ENCODE measurements at regions not wholly inside any gene's neighbourhood (a gene's known extent, or its start where the extent isn't known, plus 50 kb on each side); places are given as distances from the start of the nearest gene placed in this dataset.

DNA sequence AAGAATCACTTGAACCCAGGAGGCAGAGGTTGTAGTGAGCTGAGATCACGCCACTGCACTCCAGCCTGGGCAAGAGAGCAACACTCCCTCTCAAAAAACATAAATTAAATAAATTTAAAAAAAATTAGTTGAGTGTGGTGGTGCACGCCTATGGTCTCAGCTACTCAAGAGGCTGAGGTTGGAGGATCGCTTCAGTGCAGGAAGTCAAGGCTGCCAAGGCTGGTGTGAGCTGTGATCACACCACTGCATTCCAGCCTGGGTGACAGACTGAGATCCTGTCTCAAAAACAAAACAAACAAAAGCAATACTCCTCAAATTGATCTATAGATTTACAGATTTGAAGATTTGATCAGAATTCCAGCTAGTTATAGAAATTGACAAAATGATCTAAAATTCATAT is 92.7 kb upstream of the RESF1 start:
- no peak for DNase-seq

DNA sequence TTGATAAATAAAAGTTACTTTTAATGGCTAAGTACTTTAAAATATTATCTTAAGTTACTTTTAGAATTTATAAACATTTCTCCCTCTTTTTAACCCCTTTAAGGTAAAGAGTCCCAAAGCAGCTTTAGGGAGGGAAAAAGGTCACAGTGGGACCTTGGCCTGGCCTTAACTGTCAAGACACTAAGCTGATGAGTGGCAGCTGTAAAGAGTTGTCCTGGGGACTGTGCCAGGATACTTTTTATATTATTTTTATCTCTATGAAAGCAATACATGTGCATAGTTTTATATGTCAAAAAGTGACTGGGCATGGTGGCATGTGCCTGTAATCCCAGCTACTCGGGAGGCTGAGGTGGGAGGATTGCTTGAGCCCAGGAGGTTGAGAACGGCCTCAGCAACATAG is 94.2 kb upstream of the RESF1 start:
- no peak for DNase-seq

DNA sequence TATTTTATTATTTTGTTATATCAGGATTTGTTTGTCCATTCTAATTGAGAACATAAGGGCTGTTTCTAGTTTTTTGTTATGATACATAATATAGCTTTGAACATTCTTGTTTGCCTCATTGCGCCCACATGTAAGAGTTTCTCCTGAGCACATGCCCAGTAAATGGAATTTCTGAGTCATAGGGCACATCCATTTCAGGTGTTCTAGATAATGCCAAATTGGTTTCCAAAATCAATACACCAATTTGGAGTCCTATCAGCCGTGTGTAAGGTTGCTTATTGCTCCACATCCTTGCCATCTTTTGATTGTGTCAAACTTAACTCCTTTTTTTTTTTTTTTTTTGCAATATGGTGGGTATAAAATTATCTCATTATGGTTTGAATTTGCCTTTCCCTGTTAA is 97.9 kb upstream of the RESF1 start:
- DNase-seq, result no peak

DNA sequence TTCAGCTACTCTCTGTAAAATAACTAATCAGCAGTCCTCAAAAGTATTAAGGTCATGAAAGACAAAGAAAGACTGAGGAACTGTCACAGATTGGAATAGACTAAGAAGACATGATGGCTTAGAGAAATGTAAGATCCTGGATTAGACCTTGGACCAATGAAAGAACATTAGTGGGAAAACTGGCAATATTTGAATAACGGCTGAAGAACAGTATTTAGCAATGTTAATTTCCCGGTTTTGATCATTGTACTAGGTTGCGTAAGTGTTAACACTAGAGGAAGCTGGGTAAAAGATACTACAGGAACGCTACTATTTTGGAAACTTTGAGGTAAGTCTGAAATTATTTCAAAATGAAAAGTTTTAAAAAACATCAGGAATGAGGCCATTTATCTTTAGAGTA is 98.8 kb upstream of the RESF1 start:
- no peak for DNase-seq

DNA sequence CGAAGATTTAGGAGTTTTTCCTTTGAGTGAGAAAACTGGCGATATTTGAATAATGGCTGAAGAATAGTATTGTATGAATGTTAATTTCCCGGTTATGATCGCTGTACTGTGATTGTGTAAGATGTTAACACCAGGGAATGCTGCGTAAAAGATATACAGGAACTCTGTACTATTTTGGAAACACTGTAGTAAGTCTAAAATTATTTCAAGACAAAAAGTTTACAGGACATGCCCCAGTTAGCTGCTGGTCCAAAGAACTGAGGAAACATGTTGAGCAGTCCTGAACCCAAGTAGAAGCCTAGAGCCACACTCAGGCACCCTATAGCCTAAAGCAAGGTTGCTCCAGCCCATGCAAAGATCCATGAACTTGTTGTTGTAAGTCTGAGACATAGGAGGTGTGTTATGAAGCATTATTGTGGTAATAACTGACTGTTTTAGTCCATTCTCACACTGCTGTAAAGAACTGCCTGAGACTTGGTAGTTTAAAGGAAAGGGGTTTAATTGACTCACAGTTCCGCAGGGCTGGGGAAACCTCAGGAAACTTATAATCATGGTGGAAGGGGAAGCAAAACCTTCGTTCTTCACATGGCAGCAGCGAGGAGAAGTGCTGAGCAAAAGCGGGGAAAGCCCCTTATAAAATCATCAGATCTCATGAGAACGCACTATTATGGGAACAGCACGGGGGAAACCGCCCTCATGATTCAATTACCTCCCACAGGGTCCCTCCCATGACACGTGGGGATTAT is 99.8 kb upstream of the RESF1 start:
- DNase-seq, result no peak

DNA sequence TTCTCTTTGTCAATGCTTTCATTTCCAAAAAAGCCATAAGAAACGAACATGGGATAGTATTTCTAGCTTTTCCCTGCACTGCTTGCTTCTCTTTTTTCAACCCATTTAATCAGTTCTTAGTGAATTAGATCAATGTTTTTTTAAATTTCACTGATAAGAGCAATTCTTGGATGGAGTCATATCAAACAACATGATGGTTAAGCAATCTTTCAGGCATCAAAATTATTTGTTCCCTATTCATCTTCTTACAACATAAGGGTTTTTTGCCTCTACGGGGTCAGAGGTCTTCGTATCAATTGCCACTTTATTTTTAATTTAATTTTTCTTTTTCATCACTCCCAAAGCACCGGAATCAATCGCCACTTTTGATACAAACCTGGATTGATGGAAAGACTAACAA is 103.8 kb upstream of the RESF1 start:
- DNase-seq, result no peak

DNA sequence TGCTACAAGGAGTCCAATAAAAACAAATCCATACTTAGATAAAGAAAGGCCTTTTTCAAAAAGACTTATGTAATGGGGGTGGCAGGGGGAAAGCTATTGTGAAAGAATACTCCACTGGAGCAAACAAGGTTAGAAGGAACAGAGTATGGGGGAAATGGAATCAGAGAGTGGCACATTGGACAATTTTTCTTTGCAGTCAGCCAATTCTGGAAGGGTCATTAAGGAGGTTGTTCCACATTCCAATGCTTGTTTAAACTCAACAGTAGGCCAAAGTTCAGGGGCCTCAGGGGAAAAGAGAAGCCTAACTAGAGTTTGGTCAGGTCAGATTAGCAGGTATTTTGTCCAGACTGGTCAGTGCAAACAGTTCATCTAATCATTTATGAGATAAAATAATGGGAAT is 105.2 kb upstream of the RESF1 start:
- DNase-seq, result no peak

DNA sequence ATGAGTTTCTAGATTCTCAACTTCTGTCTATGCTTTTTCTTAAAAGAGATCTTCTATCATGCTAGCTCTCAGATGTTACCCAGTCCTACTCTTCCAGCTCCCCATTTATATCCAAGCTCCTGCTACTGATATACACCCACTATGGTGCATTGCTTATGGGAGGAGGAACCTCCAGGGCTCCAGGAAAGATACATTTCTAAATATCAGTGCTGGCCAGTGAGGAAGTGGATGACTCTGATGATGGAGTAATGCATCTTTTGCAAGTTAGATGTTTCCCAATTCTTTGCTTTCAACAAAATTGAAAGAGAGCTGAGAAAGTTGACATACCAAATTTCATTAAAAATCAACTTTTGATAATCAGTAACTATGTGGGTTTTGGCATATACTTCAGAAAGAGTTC is 105.7 kb upstream of the RESF1 start:
- no peak for DNase-seq

DNA sequence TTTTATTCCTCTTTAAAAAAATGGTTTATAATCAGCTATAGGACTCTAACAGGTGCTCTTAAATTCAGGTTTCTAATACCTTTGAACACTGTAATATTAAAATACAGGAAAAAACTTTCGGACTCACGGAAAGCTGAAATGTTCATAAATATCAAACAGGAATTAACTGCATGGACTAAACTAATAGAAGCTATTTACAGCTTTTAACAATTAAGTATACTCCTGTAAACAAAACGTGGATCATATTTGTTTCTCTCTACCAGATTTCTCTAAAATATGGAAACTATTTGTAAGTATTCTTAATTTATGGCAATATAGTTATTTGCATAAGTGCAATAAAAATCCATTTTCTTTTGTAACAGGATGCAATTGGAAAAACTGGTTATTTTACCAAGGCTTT is 108.9 kb upstream of the RESF1 start:
- no peak for DNase-seq

DNA sequence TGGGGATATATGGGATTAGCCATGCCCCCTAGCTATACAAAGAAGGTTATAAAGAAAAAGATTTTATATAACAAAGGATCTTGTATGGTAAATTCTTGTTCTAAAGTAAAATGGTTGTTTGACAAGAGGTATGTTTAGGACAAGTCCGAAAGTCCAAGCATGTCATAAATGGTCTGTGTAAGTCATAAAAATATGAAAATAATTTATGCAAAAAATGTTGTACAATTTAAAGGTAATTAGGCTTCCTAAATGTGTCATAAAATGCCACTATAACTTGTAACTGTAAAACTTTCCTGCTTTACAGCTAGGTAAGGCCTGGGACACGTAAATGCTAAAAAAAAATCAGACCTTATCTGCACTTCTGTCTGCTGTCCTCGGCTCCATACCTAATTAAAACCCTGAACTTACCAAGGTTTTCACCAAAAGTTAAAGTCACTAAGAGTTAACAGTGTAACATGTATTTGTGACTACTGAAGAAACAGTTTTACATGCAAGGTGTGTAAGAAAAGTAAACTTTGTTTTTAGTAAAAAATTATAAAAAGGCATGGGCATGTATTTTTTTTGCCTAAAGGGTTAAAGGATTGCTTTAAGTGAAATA is 110.0 kb upstream of the RESF1 start:
- no peak for DNase-seq

DNA sequence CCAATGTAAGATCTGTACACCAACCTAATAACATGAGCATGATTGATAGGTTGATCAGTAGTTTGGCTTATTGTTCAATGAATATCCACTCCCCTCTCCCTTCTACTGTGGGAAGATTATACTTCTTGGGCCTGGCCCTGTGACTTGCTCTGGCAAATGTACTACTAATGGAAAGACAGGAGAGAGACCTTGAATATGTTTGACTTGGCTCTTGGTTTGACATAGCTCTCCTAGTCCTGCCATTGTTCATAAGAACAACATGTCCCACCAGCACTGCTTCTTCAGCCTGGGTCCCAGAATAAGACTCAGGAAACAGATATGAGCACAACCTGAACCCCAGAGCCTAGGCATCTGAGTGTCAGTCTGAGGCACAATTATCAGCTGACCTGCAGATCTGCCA is 112.8 kb upstream of the RESF1 start:
- no peak for DNase-seq

DNA sequence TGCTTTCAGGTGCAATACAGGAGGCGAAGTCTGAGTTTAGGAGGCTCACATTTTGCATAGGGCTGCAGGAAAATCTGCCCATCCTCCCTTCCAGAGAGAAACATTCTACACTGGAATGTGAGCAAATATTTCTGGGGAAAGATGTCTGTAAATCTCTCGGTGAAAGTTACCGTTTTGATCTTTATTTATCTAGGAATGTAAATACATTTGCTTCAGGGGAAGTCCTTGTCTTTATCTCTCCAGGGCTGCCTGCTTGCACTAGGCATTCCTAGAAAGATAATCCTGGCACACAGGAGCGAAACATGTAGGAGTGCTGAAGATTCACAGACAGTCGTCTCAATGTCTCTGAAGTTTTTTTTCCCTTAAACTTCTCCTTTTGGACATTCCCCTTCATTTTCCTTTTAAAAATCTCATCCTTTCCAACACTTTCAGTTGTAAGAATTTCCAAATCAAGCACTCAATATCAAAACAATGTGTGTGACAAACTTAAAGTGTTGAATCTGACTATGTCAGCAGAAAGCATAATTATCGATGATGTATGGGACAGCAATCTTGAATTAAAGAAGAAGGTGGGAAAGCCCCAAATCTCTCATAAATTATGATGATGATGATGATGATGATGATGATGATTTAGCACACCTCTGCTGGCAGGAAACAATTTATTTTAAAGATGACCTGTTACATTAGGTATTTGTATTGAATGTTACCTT is 113.4 kb upstream of the RESF1 start:
- DNase-seq, result no peak

DNA sequence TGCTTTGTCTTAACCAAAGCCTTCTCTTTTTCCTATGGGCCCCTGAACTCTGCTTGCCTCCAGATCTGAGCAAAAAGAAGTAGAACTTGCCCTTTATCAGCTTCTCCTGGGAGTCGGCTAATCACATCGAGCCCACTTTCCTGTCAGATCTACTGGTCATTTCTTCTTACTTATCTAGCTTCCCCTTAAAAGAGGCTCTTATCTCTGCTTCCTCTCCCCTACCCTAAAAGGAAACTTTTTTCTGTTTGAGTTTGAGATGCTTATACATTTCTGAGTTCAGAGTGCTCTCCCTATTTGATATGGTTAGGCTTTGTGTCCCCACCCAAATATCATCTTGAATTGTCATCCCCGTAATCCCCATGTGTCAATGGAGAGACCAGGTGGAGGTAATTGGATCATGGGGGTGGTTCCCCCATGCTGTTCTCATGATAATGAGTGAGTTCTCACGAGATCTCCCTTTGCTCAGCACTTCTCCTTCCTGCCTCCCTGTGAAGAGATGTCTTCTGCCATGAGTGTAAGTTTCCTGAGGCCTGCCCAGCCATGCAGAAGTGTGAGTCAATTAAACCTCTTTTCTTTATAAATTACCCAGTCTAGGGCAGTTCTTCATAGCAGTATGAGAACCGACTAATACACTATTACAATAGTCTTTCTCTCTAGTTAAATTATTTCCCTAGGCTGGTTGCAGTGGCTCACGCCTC is 114.7 kb upstream of the AMN1 start:
- DNase-seq, result no peak

DNA sequence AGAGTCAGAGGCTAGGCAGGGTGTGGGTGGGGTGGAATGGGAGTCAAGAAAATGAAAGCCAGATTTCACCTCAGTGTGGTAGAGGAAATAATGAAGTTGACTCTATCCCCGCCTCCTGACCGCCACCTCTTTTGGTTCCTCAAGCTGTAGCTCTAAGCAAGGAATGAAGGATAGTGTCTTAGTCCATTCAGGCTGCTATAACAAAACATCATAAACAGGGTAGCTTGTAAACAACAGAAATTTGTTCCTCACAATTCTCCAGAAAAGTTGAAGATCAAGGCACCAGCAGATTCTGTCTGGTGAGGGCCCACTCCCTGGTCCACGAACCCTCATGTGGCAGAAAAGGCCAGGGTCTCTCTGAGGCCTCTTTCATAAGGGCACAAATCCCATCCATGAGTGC is 109.1 kb upstream of the AMN1 start:
- no peak for DNase-seq

DNA sequence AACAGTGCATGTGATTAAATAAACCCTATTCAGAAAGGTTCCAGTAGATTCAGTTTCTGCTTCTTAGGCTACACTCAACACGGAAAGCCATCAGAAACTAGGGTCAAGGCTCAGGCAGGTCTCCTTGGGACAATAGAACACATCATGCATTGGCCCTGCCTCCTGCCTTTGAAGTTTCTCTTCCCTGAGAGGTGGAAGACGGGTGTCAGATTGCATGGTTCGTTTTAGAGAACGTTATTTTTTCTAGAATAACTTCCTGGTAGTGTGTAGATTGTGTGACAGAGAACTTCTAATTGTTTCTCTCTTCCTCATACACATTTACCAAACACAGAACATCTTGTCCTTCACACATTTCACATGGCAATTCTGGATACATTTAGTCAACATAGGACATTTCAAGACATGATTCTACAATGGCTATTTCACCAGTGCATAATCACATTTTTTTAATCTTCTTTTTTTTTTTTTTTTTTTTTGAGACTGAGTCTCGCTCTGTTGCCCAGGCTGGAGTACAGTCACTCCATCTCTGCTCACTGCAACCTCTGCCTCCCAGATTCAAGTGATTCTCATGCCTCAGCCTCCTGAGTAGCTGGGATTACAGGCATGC is 106.6 kb upstream of the AMN1 start:
- DNase-seq, result no peak

DNA sequence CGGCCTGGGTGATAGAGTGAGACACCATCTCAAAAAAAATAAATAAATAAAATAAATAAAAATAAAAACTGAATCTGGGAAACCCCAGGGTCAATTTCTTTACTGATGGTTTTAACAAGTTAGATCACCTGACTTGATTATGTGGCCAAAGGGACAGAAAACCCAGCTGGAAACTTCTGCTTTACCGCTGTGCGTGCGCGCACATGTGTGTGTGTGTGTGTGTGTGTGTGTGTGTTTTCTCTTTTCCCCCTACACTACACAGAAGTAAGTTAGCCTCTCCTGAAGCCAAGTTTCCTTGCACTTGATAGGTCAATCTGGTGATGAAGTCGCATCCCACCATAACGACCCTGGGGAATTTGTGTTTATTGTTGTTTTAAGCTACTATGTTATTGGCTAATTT is 105.3 kb upstream of the AMN1 start:
- no peak for DNase-seq

DNA sequence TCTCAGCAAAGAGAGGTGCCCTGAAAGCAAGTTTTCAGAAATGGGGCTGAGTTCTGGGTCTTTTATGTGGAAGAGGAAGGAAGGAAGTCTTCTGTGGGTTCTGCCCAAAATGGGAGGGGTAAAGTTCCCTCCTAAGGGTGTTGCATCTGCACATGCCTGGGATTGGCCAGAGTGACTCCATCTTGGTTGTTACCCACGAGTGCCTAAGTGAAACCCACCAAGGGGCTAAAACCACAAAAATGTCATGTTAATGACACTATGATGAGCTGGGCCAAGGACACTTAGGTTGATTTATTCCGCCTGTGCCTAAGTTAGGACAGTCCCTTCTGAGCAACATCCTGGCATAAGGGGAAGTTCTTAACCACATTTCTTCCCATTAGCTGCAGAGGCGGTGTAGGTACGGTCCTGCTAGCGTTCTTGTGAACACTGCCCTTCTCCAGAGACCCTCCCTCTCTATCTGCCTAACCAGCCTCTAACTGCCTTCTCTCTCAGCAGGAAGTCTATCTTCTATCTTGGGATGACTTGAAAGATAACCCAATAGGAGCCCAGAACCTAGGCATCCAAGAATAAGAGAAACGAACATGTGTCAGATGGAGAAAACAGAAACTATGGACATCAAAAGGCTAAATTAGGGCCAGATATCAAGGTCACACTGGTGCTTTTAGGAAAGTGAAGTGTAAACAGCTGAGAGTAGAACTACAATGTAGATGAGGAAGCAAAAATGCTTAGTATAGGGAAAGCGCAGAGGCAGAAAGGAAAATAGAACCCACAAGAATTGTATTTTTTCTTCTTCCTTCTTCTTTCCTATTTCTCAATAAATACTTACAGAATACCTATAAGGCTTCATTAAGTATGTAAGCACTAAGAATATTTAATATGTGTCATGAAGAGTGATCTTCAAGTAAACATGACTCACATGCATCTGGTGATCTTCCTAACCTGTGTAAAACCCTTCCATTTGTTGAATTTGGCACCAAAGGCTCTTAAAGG is 104.2 kb upstream of the AMN1 start:
- no peak for DNase-seq

DNA sequence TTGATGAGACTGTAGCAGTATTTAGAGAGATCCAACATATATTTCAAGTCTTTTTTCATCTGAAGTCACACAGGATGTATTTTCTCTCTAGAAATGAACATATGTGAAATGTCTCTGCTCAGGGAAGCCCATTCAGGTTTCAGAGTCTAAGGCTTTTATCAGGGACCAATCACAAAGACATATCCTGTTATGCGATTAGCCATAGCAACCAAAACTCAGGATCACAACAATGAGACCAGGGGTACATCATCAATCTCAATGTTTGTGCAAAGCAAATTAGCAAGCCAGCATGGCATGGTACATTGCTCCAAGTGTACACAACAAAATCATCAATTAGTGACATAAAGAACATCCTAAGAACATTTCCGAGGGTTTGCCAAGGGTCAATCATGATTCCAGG is 99.2 kb upstream of the AMN1 start:
- DNase-seq, result no peak

DNA sequence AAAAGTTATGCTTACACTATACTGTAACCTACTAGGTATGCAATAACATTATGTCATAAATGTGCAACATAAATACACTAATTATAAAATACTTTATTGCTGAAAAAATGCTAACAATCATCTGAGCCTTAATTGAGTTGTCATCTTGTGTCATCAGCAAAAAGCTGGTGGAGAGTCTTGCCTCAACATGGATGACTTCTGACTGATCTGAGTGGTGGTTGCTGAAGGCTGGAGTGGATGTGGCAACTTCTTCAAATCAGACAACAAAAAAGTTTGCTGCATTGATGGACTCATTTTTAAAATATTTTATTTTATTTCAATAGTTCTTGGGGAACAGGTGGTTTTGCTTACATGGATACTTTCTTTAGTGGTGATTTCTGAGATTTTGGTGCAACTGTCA is 93.9 kb upstream of the AMN1 start:
- DNase-seq, result no peak

DNA sequence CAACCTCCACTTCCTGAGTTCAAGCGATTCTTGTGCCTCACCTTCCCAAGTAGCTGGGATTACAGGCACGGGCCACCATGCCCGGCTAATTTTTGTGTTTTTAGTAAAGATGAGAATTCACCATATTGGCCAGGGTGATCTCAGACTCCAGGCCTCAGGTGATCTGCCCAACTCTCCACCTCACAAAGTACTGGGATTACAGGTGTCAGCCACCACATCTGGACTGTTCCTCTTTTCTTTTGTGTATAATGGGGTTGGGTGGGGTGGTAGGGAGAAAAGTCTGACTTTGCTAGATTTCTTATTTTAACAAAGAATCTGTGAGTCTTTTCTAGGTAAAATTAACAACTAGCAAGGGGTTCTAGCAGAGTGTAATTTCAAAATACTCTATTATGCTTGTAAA is 92.7 kb upstream of the AMN1 start:
- DNase-seq, result no peak

DNA sequence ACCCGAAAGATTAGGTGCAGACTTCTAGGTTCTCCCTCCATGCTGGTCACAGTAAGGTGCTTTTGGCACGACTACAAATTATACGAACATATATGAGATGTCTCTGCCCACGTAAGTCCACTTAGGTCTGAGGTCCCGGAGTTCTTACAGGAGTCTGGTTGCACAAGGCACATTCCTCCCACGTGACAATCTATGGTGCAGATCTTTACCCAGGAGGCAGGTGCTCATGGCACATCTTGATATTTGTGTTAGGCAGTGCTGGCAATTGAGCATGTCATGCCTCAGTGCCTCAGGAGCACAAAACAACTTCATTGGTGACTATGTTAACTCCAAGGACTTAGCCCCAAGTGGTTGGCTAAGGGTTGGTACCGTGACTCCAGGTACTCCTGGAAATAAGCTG is 92.0 kb upstream of the AMN1 start:
- no peak for DNase-seq

DNA sequence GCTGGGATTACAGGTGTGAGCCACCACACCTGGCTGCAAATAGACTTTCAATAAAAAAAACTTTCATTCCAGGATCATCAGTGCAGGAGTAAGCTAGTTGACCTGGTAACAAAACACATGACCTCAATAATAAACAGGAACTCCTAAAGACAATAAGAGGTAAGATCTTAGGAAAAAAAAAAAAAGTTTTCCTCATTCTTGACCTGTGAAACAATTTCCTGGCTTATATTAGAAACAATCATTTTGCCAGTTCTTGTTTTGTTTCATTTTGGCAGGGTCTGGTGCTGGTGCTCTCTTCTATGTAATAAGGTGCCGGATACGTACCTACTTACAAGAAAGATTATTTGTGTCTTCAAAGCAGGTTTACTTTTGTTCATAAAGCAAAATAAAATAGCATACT is 90.6 kb upstream of the AMN1 start:
- DNase-seq, result no peak
